ENCODE measurements at regions not wholly inside any gene's neighbourhood (a gene's known extent, or its start where the extent isn't known, plus 50 kb on each side); places are given as distances from the start of the nearest gene placed in this dataset.

GRCh38 chr13:97848886-97849285 is 104.6 kb upstream of the IPO5 start:
- no peak overlapping the region for H2AFZ ChIP-seq (ENCODE audit: low read depth)
- no peaks in the 10 kb centered on the region for H3K79me2 ChIP-seq (ENCODE audit: insufficient read depth)
- CTCF ChIA-PET: interaction anchor here (1.2 to 1.7 kb wide), 4 partner anchors 9 to 994 kb away, joined by 3 to 4 read pairs (median 3); no protein-coding TSS in a partner anchor
- no peaks in the 10 kb centered on the region for H3F3A ChIP-seq (replicated peaks; ENCODE audit: insufficient read depth)
- H3K4me3 ChIP-seq (ENCODE audit: low read depth in 2 of 2, low read length in 1 of 2): no peak overlapping the region
- no peaks in the 10 kb centered on the region for H3K36me3 ChIP-seq (replicated peaks in 1 of 2; ENCODE audit: control insufficient read depth in 1 of 2, insufficient read depth in 2 of 2, low read length in 1 of 2)
- H3K4me1 ChIP-seq (ENCODE audit: control insufficient read depth in 1 of 2, insufficient read depth in 2 of 2, low read depth in 1 of 2, low read length in 1 of 2): peaks cover 0 to 9% of the 10 kb centered on the region in 2 experiments; a peak in 1 of 4 replicates
- H4K20me1 ChIP-seq (ENCODE audit: insufficient read depth): no peaks in the 10 kb centered on the region
- H3K27ac ChIP-seq (ENCODE audit: low read depth in 2 of 2, low read length in 1 of 2): no peak overlapping the region
- no peak for DNase-seq
- H3K9me3 ChIP-seq: no peaks in the 10 kb centered on the region
- no peaks in the 10 kb centered on the region for H3K9me2 ChIP-seq
- no peaks in the 10 kb centered on the region for H3K27me3 ChIP-seq (ENCODE audit: insufficient read depth)
- 90% methylated on average over 2 of the region's 3 CpGs for whole genome bisulfite sequencing (ENCODE audit: low lambda C conversion rate)
- H3K4me2 ChIP-seq: no peak overlapping the region
- TF ChIP-seq, protein P1, sequence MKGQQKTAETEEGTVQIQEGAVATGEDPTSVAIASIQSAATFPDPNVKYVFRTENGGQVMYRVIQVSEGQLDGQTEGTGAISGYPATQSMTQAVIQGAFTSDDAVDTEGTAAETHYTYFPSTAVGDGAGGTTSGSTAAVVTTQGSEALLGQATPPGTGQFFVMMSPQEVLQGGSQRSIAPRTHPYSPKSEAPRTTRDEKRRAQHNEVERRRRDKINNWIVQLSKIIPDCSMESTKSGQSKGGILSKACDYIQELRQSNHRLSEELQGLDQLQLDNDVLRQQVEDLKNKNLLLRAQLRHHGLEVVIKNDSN (IDR thresholded peaks at IDR 0.05; ENCODE audit: borderline replicate concordance, low read depth): no peak
- TF ChIP-seq, protein P2, sequence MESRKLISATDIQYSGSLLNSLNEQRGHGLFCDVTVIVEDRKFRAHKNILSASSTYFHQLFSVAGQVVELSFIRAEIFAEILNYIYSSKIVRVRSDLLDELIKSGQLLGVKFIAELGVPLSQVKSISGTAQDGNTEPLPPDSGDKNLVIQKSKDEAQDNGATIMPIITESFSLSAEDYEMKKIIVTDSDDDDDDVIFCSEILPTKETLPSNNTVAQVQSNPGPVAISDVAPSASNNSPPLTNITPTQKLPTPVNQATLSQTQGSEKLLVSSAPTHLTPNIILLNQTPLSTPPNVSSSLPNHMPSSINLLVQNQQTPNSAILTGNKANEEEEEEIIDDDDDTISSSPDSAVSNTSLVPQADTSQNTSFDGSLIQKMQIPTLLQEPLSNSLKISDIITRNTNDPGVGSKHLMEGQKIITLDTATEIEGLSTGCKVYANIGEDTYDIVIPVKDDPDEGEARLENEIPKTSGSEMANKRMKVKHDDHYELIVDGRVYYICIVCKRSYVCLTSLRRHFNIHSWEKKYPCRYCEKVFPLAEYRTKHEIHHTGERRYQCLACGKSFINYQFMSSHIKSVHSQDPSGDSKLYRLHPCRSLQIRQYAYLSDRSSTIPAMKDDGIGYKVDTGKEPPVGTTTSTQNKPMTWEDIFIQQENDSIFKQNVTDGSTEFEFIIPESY (IDR thresholded peaks at IDR 0.05; ENCODE audit: borderline replicate concordance, low read depth): no peak
- TF ChIP-seq GATA2 (CRISPR knock-in tag; IDR thresholded peaks at IDR 0.05) (no peak), RAD21 (IDR thresholded peaks at IDR 0.05; ENCODE audit: low read length) (no peak), JUND (IDR thresholded peaks at IDR 0.05) (no peak)
- POLR2A ChIA-PET: no interaction called here
- no peak overlapping the region for H3K9ac ChIP-seq

- no peaks in the 10 kb centered on the region for H3K79me2 ChIP-seq (ENCODE audit: insufficient read depth)
- H3K27me3 ChIP-seq (ENCODE audit: insufficient read depth): no peaks in the 10 kb centered on the region
- H4K20me1 ChIP-seq (ENCODE audit: insufficient read depth): no peaks in the 10 kb centered on the region
- DNase-seq: peak; percentile 15
- H3K27ac ChIP-seq (ENCODE audit: low read depth in 2 of 2, low read length in 1 of 2): no peak overlapping the region
- H3K36me3 ChIP-seq (replicated peaks in 1 of 2; ENCODE audit: control insufficient read depth in 1 of 2, insufficient read depth in 2 of 2, low read length in 1 of 2): no peaks in the 10 kb centered on the region
- no peak overlapping the region for H3K9ac ChIP-seq
- H3K4me3 ChIP-seq (ENCODE audit: low read depth in 2 of 2, low read length in 1 of 2): no peak overlapping the region
- no peak overlapping the region for H2AFZ ChIP-seq (ENCODE audit: low read depth)
- H3F3A ChIP-seq (replicated peaks; ENCODE audit: insufficient read depth): no peaks in the 10 kb centered on the region
- no peaks in the 10 kb centered on the region for H3K9me3 ChIP-seq
- peaks cover 0 to 9% of the 10 kb centered on the region in 2 experiments; a peak in 1 of 4 replicates for H3K4me1 ChIP-seq (ENCODE audit: control insufficient read depth in 1 of 2, insufficient read depth in 2 of 2, low read depth in 1 of 2, low read length in 1 of 2)
- H3K4me2 ChIP-seq: no peak overlapping the region
- no peak for TF ChIP-seq FOXM1 (IDR thresholded peaks at IDR 0.05; ENCODE audit: low read depth)
- TF ChIP-seq, protein P3, sequence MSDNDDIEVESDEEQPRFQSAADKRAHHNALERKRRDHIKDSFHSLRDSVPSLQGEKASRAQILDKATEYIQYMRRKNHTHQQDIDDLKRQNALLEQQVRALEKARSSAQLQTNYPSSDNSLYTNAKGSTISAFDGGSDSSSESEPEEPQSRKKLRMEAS (IDR thresholded peaks at IDR 0.05; ENCODE audit: low read depth): no peak
- TF ChIP-seq POLR2AphosphoS5 (IDR thresholded peaks at IDR 0.05; ENCODE audit: low read depth, low read length): no peak
- TF ChIP-seq CTCF (IDR thresholded peaks at IDR 0.05): peak; percentile 58
- TF ChIP-seq GABPA (IDR thresholded peaks at IDR 0.05; ENCODE audit: low read depth): no peak
- TF ChIP-seq SMC3 (IDR thresholded peaks at IDR 0.05; ENCODE audit: low read depth, low read length): peak; percentile 40
- no peak for TF ChIP-seq MXI1 (IDR thresholded peaks at IDR 0.05; ENCODE audit: low read depth, low read length)
- TF ChIP-seq RAD21 (IDR thresholded peaks at IDR 0.05; ENCODE audit: low read length): peak; percentile 58
- ChIA-PET POLR2A (no interaction called here), CTCF (interaction anchor here (0.8 to 1.7 kb wide), 4 partner anchors 8 to 994 kb away, joined by 3 to 5 read pairs (median 4); no protein-coding TSS in a partner anchor)
- H3K9me2 ChIP-seq: no peaks in the 10 kb centered on the region
- 60% methylated on average over 4 of the region's 4 CpGs for WGBS (ENCODE audit: low lambda C conversion rate)
Measured at GRCh38 chr13:97849305-97849704, 104.2 kb upstream of the IPO5 start.
